Left ventricle myocardium inferior (tissue), 1 donor: ENCODE measurements at regions not wholly inside any gene's neighbourhood (a gene's known extent, or its start where the extent isn't known, plus 50 kb on each side); places are given as distances from the start of the nearest gene placed in this dataset.

Experiments
- DNase-seq: peaks from one replicate; pipeline ENCODE4 v3.0.0-alpha.2; 2020
- H3K27ac ChIP-seq: fragments of 200-600 bp; replicated peaks from 2 replicates; pipeline ENCODE4 v1.8.0; 2021
- H3K27me3 ChIP-seq: fragments of 200-600 bp; 2 replicates; pipeline ENCODE4 v1.8.0; 2021; ENCODE audit warnings: low read depth
- H3K36me3 ChIP-seq: fragments of 200-600 bp; 2 replicates; pipeline ENCODE4 v1.8.0; 2021
- H3K4me1 ChIP-seq: fragments of 200-600 bp; 2 replicates; pipeline ENCODE4 v1.8.0; 2021
- H3K4me3 ChIP-seq: fragments of 200-600 bp; 2 replicates; pipeline ENCODE4 v1.8.0; 2021; ENCODE audit warnings: mild to moderate bottlenecking, moderate library complexity
- H3K9me3 ChIP-seq: fragments of 200-600 bp; replicated peaks from 2 replicates; pipeline ENCODE4 v1.8.0; 2021
- intact Hi-C: fragments of 100-400 bp; cut with micrococcal nuclease; formaldehyde crosslinking; loops from one replicate; pipeline ENCODE4 v1.11.0; 2022
- TF ChIP-seq, protein P1 (sequence below): fragments of 200-600 bp; IDR thresholded peaks from 2 replicates; pipeline ENCODE4 v1.8.0; 2021; ENCODE audit warnings: antibody characterized with exemption, mild to moderate bottlenecking, borderline replicate concordance
- donor health status: DM: no; HTN: yes; CAD: no; lungs with severe emphysema.

DNA sequence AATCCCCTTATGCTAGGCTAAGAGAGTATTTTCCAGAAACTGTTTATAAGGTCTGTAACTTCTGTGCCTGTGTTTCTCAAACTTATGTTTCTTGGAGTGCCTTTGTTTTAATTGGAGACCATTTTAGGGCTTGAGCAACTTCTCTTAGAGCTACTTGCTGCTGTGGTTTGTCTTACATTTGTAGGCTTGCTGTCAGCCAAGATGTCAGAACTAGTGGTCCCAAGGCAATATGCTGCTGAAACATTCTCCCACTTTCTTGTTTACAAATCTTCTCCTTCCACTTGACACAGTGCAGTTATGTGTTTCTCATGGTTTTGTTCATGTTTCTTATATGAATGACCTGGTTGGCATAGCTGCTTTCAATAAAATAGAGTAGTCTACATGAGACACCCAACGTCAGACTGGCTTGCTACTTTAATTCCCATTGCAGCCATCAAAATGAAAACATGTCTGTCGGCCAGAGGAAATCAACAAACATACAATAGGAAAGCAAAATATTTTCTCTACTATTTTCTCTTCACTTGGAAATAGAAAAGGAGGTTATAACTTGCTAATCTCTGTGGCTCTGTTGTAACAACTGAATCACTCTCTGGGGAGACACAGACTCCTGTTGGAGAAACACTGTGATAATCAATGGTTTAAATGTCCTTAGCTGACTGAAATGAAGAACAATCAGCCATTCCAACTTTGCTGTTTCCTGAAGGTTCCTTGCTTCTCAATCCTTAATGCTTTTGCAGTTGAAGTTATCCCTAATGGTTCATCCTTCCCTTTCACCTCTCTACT lies 426.4 kb downstream of the PDGFC start:
- TF ChIP-seq, protein P1, sequence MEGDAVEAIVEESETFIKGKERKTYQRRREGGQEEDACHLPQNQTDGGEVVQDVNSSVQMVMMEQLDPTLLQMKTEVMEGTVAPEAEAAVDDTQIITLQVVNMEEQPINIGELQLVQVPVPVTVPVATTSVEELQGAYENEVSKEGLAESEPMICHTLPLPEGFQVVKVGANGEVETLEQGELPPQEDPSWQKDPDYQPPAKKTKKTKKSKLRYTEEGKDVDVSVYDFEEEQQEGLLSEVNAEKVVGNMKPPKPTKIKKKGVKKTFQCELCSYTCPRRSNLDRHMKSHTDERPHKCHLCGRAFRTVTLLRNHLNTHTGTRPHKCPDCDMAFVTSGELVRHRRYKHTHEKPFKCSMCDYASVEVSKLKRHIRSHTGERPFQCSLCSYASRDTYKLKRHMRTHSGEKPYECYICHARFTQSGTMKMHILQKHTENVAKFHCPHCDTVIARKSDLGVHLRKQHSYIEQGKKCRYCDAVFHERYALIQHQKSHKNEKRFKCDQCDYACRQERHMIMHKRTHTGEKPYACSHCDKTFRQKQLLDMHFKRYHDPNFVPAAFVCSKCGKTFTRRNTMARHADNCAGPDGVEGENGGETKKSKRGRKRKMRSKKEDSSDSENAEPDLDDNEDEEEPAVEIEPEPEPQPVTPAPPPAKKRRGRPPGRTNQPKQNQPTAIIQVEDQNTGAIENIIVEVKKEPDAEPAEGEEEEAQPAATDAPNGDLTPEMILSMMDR = no peak
- Histone ChIP-seq H3K27me3 (no peaks in the 10 kb centered on the region), H3K27ac (peak overlapping the region; percentile 21), H3K9me3 (no peaks in the 10 kb centered on the region), H3K36me3 (no peaks in the 10 kb centered on the region), H3K4me1 (peaks cover 4% of the 10 kb centered on the region), H3K4me3 (no peak overlapping the region)
- intact Hi-C loops = no loop called here
- no peak for DNase-seq

DNA sequence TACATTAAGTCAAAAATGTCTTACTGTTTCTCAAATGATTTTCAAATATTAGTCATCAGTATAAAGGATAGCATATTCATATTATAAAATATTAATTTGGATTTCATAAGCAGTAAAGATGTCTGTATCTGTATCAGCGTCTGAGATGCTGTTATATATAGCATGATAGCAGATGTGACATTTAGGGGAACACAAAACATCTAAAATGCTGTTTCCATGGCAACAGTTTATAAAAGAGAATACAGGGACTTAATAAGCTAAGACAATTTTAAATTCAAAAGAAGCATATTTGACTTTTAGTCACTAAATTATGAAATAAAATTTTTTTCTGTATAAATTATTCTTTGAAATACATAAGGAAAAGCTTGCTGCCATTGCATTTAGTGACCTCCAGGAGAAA lies 432.2 kb downstream of the PDGFC start:
- intact Hi-C loops = no loop called here
- Histone ChIP-seq H3K36me3 (no peaks in the 10 kb centered on the region), H3K4me1 (no peaks in the 10 kb centered on the region), H3K27me3 (no peaks in the 10 kb centered on the region), H3K27ac (no peak overlapping the region), H3K4me3 (no peak overlapping the region), H3K9me3 (no peaks in the 10 kb centered on the region)
- DNase-seq = no peak
- TF ChIP-seq, protein P1 = no peak

DNA sequence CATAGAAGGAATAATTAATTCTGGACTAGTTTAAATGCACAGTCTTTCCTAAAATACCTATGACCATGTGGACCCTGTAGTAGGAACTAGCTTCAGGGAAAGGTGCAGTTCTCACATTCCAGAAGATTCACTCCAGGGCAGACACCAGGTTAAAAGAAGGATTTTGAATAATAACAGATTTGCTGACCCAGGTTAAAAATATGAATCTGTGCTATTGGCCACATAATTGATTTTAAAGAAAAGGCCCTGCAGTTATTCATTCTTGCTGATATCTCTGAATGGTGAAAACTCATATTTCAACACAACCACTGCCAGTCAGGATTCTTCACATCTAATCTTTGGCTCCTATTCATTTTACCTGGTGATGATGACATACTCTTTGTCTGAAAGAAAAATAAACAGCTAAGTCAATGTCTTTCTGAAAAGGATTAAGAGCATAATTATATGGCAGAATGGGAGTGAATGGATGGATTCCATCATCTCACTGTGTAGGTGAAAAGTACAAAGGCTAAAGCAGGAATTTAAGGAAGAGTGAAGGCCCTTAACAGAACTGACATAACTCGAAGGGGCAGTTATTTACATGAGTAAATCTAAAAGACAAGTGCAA lies 432.8 kb downstream of the PDGFC start:
- DNase-seq = no peak
- Histone ChIP-seq H3K4me3 (no peak overlapping the region), H3K27ac (no peak overlapping the region), H3K27me3 (no peaks in the 10 kb centered on the region), H3K9me3 (no peaks in the 10 kb centered on the region), H3K4me1 (no peaks in the 10 kb centered on the region), H3K36me3 (no peaks in the 10 kb centered on the region)
- TF ChIP-seq, protein P1 = no peak
- intact Hi-C loops = no loop called here

DNA sequence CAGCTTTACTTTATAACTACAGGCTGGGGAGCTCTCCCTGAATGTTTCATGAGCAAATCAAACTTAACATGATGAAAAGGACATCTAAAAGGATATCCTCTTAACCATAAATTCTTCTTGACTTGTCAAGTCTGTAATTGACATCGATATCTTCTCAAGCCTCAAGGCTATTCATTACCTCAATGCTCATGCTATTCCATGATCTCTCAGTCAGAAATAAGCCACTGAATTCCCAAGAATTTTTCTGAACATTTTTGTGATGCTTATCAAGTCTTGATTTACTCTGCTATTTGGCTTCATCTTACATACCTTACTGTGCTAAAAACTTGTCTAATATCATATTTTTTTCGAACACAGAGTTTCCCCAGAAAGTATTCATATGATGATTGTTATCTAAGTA lies 433.4 kb downstream of the PDGFC start:
- Histone ChIP-seq H3K36me3 (no peaks in the 10 kb centered on the region), H3K27ac (no peak overlapping the region), H3K4me3 (no peak overlapping the region), H3K9me3 (peaks cover 4% of the 10 kb centered on the region), H3K27me3 (no peaks in the 10 kb centered on the region), H3K4me1 (no peaks in the 10 kb centered on the region)
- intact Hi-C loops = no loop called here
- DNase-seq = no peak
- TF ChIP-seq, protein P1 = no peak

DNA sequence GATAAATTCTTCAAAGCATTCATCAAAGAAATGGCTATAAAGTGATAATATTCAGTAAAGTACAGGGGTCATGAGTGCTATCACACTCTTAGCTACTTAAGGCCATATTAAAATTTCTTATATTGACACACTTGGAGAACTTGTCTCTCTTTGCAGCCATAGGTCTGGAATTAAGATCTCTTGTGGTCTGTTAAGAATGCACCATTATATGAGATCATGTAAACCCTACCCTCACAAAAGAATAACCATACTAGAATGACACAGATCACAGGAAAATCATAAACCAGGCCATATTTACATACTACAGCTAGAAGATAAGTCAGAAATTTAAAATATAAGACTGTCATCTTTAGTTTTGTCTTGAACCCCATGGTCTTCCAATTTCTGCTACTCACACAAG lies 434.3 kb downstream of the PDGFC start:
- Histone ChIP-seq H3K36me3 (no peaks in the 10 kb centered on the region), H3K4me3 (no peak overlapping the region), H3K4me1 (no peaks in the 10 kb centered on the region), H3K27ac (no peak overlapping the region), H3K27me3 (no peaks in the 10 kb centered on the region), H3K9me3 (peaks cover 12% of the 10 kb centered on the region)
- TF ChIP-seq, protein P1 = no peak
- intact Hi-C loops = no loop called here
- no peak for DNase-seq
